ENCODE measurements at regions not wholly inside any gene's neighbourhood (a gene's known extent, or its start where the extent isn't known, plus 50 kb on each side); places are given as distances from the start of the nearest gene placed in this dataset.

DNA sequence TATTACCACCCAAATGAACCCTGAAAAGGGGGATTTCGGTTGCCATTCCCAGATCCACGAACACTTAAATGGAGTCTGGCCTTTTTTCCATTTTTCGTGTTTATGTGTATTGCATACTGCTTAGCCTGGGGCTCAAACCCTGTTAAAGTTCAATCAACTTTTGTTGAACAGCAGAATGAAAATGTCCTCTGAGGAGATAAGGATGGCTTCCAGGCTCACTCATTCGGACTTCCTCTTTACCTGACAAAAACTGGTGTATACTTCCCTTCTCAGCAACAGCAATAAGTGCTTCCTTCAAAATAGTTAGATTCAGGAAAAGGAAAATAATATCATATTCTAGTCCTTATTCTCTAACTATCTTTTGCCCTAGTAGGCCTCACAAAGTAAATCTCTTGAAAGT is 61.1 kb upstream of the ARID5B start:
- no peak overlapping the region for H3K27ac ChIP-seq (ENCODE audit: insufficient read depth, low read length)
- in situ Hi-C loops (cut with MboI; ENCODE audit: low sequenced_read_pairs): no loop called here
- no peak overlapping the region for H2BK15ac ChIP-seq (ENCODE audit: low read depth, low read length)
- H2AFZ ChIP-seq (replicated peaks; ENCODE audit: low read length, poor library complexity): no peak overlapping the region
- H2BK120ac ChIP-seq (ENCODE audit: low read depth, low read length): no peak overlapping the region
- no peak for TF ChIP-seq MXI1 (IDR thresholded peaks at IDR 0.05; ENCODE audit: borderline replicate concordance, low read depth, low read length)
- TF ChIP-seq RCOR1 (IDR thresholded peaks at IDR 0.05; ENCODE audit: insufficient replicate concordance, low read length): no peak
- TF ChIP-seq MAFK (IDR thresholded peaks at IDR 0.05; ENCODE audit: low read depth, low read length): no peak
- no peak for TF ChIP-seq RAD21 (IDR thresholded peaks at IDR 0.05; ENCODE audit: low read length)
- TF ChIP-seq, protein P1, sequence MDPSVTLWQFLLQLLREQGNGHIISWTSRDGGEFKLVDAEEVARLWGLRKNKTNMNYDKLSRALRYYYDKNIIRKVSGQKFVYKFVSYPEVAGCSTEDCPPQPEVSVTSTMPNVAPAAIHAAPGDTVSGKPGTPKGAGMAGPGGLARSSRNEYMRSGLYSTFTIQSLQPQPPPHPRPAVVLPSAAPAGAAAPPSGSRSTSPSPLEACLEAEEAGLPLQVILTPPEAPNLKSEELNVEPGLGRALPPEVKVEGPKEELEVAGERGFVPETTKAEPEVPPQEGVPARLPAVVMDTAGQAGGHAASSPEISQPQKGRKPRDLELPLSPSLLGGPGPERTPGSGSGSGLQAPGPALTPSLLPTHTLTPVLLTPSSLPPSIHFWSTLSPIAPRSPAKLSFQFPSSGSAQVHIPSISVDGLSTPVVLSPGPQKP (IDR thresholded peaks at IDR 0.05; ENCODE audit: borderline replicate concordance, low read depth, low read length): no peak
- TF ChIP-seq BHLHE40 (IDR thresholded peaks at IDR 0.05; ENCODE audit: low read depth, low read length): no peak
- TF ChIP-seq, protein P2, sequence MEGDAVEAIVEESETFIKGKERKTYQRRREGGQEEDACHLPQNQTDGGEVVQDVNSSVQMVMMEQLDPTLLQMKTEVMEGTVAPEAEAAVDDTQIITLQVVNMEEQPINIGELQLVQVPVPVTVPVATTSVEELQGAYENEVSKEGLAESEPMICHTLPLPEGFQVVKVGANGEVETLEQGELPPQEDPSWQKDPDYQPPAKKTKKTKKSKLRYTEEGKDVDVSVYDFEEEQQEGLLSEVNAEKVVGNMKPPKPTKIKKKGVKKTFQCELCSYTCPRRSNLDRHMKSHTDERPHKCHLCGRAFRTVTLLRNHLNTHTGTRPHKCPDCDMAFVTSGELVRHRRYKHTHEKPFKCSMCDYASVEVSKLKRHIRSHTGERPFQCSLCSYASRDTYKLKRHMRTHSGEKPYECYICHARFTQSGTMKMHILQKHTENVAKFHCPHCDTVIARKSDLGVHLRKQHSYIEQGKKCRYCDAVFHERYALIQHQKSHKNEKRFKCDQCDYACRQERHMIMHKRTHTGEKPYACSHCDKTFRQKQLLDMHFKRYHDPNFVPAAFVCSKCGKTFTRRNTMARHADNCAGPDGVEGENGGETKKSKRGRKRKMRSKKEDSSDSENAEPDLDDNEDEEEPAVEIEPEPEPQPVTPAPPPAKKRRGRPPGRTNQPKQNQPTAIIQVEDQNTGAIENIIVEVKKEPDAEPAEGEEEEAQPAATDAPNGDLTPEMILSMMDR (conservative IDR thresholded peaks at IDR 0.05; ENCODE audit: low read depth, low read length): no peak
- no peak for TF ChIP-seq CEBPB (IDR thresholded peaks at IDR 0.05; ENCODE audit: low read depth, low read length)
- no peak for TF ChIP-seq SMC3 (IDR thresholded peaks at IDR 0.05; ENCODE audit: low read depth, low read length)
- TF ChIP-seq NFE2L2 (IDR thresholded peaks at IDR 0.05; ENCODE audit: low read depth, low read length): no peak
- TF ChIP-seq FOS (IDR thresholded peaks at IDR 0.05; ENCODE audit: low read depth, low read length): no peak
- TF ChIP-seq MAZ (IDR thresholded peaks at IDR 0.05; ENCODE audit: borderline replicate concordance, low read depth, low read length): no peak
- TF ChIP-seq, protein P3, sequence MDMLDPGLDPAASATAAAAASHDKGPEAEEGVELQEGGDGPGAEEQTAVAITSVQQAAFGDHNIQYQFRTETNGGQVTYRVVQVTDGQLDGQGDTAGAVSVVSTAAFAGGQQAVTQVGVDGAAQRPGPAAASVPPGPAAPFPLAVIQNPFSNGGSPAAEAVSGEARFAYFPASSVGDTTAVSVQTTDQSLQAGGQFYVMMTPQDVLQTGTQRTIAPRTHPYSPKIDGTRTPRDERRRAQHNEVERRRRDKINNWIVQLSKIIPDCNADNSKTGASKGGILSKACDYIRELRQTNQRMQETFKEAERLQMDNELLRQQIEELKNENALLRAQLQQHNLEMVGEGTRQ (IDR thresholded peaks at IDR 0.05; ENCODE audit: low read depth, low read length): no peak
- no peak for TF ChIP-seq RFX5 (IDR thresholded peaks at IDR 0.05; ENCODE audit: low read depth, low read length)
- no peak for TF ChIP-seq CHD1 (IDR thresholded peaks at IDR 0.05; ENCODE audit: low read depth, low read length)
- TF ChIP-seq POLR2A (IDR thresholded peaks at IDR 0.05; ENCODE audit: low read depth, low read length): no peak
- WGBS, 2 experiments (ENCODE audit: extremely low coverage in 2 of 2, insufficient read length in 1 of 2): 86% methylated on average over 1 of the region's 4 CpGs; no CpG with 5 or more reads in 1 of the 2 experiments
- peaks cover 12% of the 10 kb centered on the region for H3K4me1 ChIP-seq (ENCODE audit: control insufficient read depth, insufficient read depth, low read length)
- intact Hi-C loops (cut with micrococcal nuclease): no loop called here
- POLR2A ChIA-PET (ENCODE audit: unreplicated experiment): no interaction called here
- no peaks in the 10 kb centered on the region for H3K9me3 ChIP-seq (ENCODE audit: control insufficient read depth, insufficient read depth, low read length)
- BruUV-seq (replicated peaks): no TSS peak
- no peak overlapping the region for H2BK20ac ChIP-seq (ENCODE audit: low read depth, low read length)
- no peak for DNase-seq
- no peak overlapping the region for H3K14ac ChIP-seq (replicated peaks; ENCODE audit: low read depth, low read length)
- no peak overlapping the region for H3K4me3 ChIP-seq (ENCODE audit: insufficient read depth, low read depth, low read length)
- no peaks in the 10 kb centered on the region for H4K20me1 ChIP-seq (ENCODE audit: insufficient read depth, low read length)
- no peak overlapping the region for H2BK5ac ChIP-seq (ENCODE audit: low read depth, low read length, poor library complexity, severe bottlenecking)
- H3K23ac ChIP-seq (ENCODE audit: low read depth, low read length): no peak overlapping the region; the same call in 1 of the 2 replicates
- H3K79me1 ChIP-seq (ENCODE audit: low read depth in 1 of 2, low read length in 2 of 2): no peaks in the 10 kb centered on the region
- no peak overlapping the region for H3K9ac ChIP-seq (ENCODE audit: low read depth, low read length)
- CTCF ChIA-PET: no interaction called here
- H3K27me3 ChIP-seq (ENCODE audit: control insufficient read depth, insufficient read depth, low read length): no peaks in the 10 kb centered on the region
- H2AK5ac ChIP-seq (ENCODE audit: low read depth, low read length): no peak overlapping the region
- no peak overlapping the region for H4K91ac ChIP-seq (ENCODE audit: insufficient read depth, low read depth, low read length)
- H3K18ac ChIP-seq (ENCODE audit: low read depth, low read length): no peak overlapping the region
- H4K8ac ChIP-seq (ENCODE audit: low read depth in 2 of 2, low read length in 2 of 2): no peak overlapping the region
- H3K56ac ChIP-seq (ENCODE audit: extremely low read depth, insufficient read depth, low read length): no peak overlapping the region
- H3K9me1 ChIP-seq (ENCODE audit: insufficient read depth, low read length): 0 out of 2 replicates have a peak, but pooled peaks cover 4% of the 10 kb centered on the region
- no peak overlapping the region for H4K5ac ChIP-seq (ENCODE audit: low read depth, low read length)
- no peak overlapping the region for H2AK9ac ChIP-seq (replicated peaks; ENCODE audit: low read depth, low read length, poor library complexity)
- H3K36me3 ChIP-seq (ENCODE audit: control insufficient read depth, insufficient read depth, low read length): no peaks in the 10 kb centered on the region
- no peak overlapping the region for H3K4me2 ChIP-seq (ENCODE audit: low read depth, low read length)
- H3K4ac ChIP-seq (ENCODE audit: low read depth, low read length): no peak overlapping the region
- ATAC-seq (ENCODE audit: low read depth): no peak
- dilution Hi-C loops (cut with HindIII; ENCODE audit: low sequenced_read_pairs, unreplicated experiment): no loop called here
